Testis (tissue), 2 donors: ENCODE measurements at regions not wholly inside any gene's neighbourhood (a gene's known extent, or its start where the extent isn't known, plus 50 kb on each side); places are given as distances from the start of the nearest gene placed in this dataset.

Source experiments
- DNase-seq: peaks from one replicate; pipeline ENCODE4 v3.0.0-alpha.2; 2019
- H3K27ac ChIP-seq, 2 donors: fragments of 200-600 bp; sonication (generic); one replicate each; pipeline ENCODE4 v1.5.1; 2019
- H3K27me3 ChIP-seq: fragments of 200-600 bp; sonication (generic); one replicate; pipeline ENCODE4 v1.5.1; 2019
- H3K36me3 ChIP-seq: fragments of 200-600 bp; sonication (generic); one replicate; pipeline ENCODE4 v1.5.1; 2017; ENCODE audit warnings: low read depth; ENCODE audit errors: missing control alignments
- H3K4me1 ChIP-seq: fragments of 200-600 bp; sonication (generic); one replicate; pipeline ENCODE4 v1.5.1; 2019
- H3K4me3 ChIP-seq, 2 donors: fragments of 200-600 bp; sonication (generic); one replicate each; pipeline ENCODE4 v1.5.1; 2017 to 2019
- H3K9me3 ChIP-seq: fragments of 200-600 bp; sonication (generic); one replicate; pipeline ENCODE4 v1.5.1; 2017
- CTCF ChIP-seq, 3 experiments: fragments of 450-650 bp in 2 of 3; fragments of 200-600 bp in 1 of 3; sonication (generic) in 1 of 3; IDR thresholded peaks; one replicate each; pipeline ENCODE4 v1.5.1; 2016 to 2019; ENCODE audit warnings: antibody characterized with exemption in 3 of 3, mild to moderate bottlenecking in 2 of 3, moderate library complexity in 1 of 3
- POLR2A ChIP-seq: fragments of 450-650 bp; IDR thresholded peaks from one replicate; pipeline ENCODE4 v1.6.1; 2017; ENCODE audit warnings: antibody characterized with exemption, mild to moderate bottlenecking, moderate library complexity
- WGBS, 2 donors: methylation state at CpG; one replicate each; pipeline ENCODE4 v1.1.5; 2018; 5-methylcytosine and 5-hydroxymethylcytosine counted together
- intact Hi-C: fragments of 100-400 bp; cut with DNase I; formaldehyde crosslinking; loops from one replicate; pipeline ENCODE4 v1.15.1; 2023; ENCODE audit warnings: low total_unique reads

- Histone ChIP-seq H3K4me3 (no peak overlapping the region), H3K4me1 (peaks cover 7% of the 10 kb centered on the region), H3K36me3 (no peaks in the 10 kb centered on the region), H3K9me3 (no peaks in the 10 kb centered on the region), H3K27me3 (no peaks in the 10 kb centered on the region), H3K27ac (no peak overlapping the region)
- no peak for DNase-seq
- intact Hi-C loops: no loop called here
- TF ChIP-seq CTCF (IDR thresholded peaks at IDR 0.05): no peak
Measured at GRCh38 chr10:88161070-88161469, 297.6 kb downstream of the PTEN start.

- Histone ChIP-seq H3K27ac (no peak overlapping the region), H3K27me3 (no peaks in the 10 kb centered on the region), H3K36me3 (no peaks in the 10 kb centered on the region), H3K4me3 (no peak overlapping the region), H3K4me1 (peaks cover 7% of the 10 kb centered on the region), H3K9me3 (no peaks in the 10 kb centered on the region)
- intact Hi-C loops: no loop called here
- 90 to 92% methylated on average over 1 of the region's 1 CpG for WGBS, 2 donors
- no peak for DNase-seq
- TF ChIP-seq POLR2A (no peak), CTCF (IDR thresholded peaks at IDR 0.05) (no peak)
Measured at GRCh38 chr10:88161756-88162155, 298.3 kb downstream of the PTEN start.

GRCh38 chr10:88162852-88163251 is 299.4 kb downstream of the PTEN start:
- H3K4me1 ChIP-seq: peaks cover 7% of the 10 kb centered on the region
- TF ChIP-seq POLR2A (no peak), CTCF (IDR thresholded peaks at IDR 0.05) (no peak)
- H3K36me3 ChIP-seq: no peaks in the 10 kb centered on the region
- WGBS, 2 donors: 60 to 64% methylated on average over 1 of the region's 1 CpG
- no peak overlapping the region for H3K4me3 ChIP-seq
- no peaks in the 10 kb centered on the region for H3K27me3 ChIP-seq
- no peak for DNase-seq
- H3K9me3 ChIP-seq: no peaks in the 10 kb centered on the region
- H3K27ac ChIP-seq: no peak overlapping the region
- intact Hi-C loops: no loop called here

GRCh38 chr10:88163572-88163971 is 300.1 kb downstream of the PTEN start:
- intact Hi-C loops: no loop called here
- no peaks in the 10 kb centered on the region for H3K9me3 ChIP-seq
- DNase-seq: no peak

More at GRCh38 chr10:88163572-88163971, 300.1 kb downstream of the PTEN start:
- Histone ChIP-seq H3K4me1 (peaks cover 7% of the 10 kb centered on the region), H3K27ac (no peak overlapping the region), H3K36me3 (no peaks in the 10 kb centered on the region), H3K27me3 (no peaks in the 10 kb centered on the region), H3K4me3 (no peak overlapping the region)
- TF ChIP-seq POLR2A (no peak), CTCF (IDR thresholded peaks at IDR 0.05) (no peak)
- WGBS, 2 donors: 86 to 88% methylated on average over 3 of the region's 3 CpGs
